HG02981 (cell line): ENCODE measurements at regions not wholly inside any gene's neighbourhood (a gene's known extent, or its start where the extent isn't known, plus 50 kb on each side); places are given as distances from the start of the nearest gene placed in this dataset.

Source experiments
- ATAC-seq: cut with Tn5 transposase; IDR thresholded peaks from one replicate; pipeline ENCODE4 v1.9.1; 2021; ENCODE audit warnings: mild to moderate bottlenecking, moderate library complexity; ENCODE audit not compliant: unreplicated experiment

- no peak for ATAC-seq
Observed at GRCh38 chr16:13856398-13856797, 63.6 kb upstream of the ERCC4 start.

GRCh38 chr16:13856811-13857511, 63.0 kb upstream of the ERCC4 start:
- ATAC-seq: no peak

DNA sequence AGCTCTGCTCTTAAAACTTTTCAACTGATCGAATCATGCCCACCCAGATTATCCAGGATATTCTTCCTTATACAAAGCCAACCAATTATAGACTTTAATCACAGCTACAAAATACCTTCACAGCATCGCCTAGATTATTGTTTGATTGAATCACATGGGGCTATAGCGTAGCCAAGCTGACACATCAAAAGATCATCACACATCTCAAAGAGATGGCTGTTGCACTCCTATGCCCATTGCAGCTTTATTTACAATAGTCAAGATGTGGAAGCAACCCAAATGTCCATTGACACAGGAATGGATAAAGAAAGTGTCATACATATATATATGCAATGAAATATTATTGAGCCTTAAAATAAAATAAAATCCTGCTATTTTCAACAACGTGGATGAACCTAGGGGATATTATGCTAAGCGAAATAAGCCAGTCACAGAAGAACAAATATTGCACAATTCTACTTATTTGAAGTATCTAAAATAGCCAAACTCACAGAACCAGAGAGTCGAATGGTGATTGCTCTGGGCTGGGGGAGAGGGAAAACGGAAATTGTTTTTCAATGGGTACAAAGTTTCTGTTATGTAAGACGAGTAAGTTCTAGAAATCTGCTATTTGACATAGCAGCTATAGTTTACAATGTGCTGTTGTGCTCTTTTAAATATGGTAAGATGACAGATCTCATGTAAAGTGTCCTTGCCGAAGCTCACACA, 60.9 kb upstream of the ERCC4 start:
- ATAC-seq: no peak

DNA sequence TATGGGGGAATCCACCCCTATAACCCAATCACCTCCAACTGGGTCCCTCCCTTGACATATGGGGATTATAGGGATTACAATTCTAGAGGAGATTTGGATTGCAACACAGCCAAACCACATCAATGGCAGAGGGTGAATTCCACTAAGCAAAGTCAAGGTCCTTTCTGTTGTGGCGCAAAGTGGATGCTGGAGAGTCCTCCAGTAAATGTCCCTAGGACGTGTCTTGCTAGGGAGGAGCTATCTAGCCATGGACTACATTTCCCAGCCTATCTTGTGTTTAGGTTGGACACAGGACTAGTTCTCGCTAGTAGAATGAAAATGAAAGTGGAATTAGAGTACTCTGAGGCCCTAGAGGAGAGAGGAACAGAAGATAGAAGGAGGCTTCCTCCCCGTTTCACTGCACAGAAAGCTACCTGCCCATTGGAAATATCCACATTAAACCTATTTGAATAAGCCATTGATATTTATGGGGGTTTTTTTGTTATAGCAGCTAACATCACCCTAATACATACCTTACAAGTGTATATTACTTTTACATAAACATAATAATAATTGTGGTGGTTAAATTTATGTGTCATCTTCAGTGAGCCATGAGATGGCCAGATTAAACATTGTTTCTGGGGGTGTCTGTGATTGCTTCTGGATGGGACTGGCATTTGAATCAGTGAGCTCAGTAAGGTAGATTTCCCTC, 56.7 kb upstream of the ERCC4 start:
- ATAC-seq: no peak

DNA sequence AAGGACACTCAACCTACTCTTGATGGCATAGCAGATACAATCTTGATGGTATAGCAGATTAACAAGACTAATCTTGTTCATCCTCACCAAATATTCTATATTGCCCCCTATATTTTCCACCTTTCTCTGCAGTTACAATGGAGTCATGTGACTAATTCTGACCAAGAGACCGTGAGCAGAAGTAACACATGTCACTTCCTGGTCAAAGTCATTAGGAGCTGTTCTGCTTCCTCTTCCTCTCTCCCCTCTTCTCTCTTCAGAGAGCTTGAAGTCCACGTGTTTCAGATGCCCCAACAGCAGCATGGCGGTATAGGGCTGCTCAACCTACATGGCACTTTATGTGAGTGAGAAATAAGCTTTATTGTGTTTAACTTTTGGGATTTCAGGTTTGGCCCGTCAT, 55.3 kb upstream of the ERCC4 start:
- ATAC-seq: no peak

DNA sequence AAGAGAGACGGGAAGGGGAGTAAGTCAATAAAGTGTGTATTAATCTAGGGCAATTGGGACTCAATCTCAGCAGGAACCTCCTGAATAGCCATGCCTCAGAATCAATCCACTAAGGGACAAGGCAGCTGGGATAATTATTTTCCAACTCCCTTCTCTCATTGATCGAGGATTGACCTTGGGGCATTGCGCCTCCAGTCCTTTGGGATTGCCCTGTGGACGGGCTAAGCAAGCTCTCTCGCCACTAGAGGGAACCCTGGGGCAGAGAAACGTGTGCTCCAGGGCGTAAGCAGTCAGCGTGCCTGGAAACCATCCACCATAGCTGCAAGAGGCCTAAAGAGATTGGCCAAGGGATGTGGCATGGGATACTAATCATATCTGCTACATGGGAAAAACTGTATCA, 53.9 kb upstream of the ERCC4 start:
- ATAC-seq: peak; percentile 71
